ENCODE measurements at regions not wholly inside any gene's neighbourhood (a gene's known extent, or its start where the extent isn't known, plus 50 kb on each side); places are given as distances from the start of the nearest gene placed in this dataset.
"Not testable (repeated sequence)": the region's sequence is repeated elsewhere in the genome, so short reads cannot be mapped to it uniquely, and the experiment has no call there.

GRCh38 chr16:29355339-29356059 lies 51.0 kb downstream of the NPIPB11 start:
- DNase-seq, result not testable (repeated sequence)

- DNase-seq, result not testable (repeated sequence)
These were observed 52.1 kb downstream of the NPIPB11 start for GRCh38 chr16:29354449-29354848.

GRCh38 chr16:29352617-29352999 lies 53.9 kb downstream of the NPIPB11 start:
- not testable (repeated sequence) for DNase-seq

GRCh38 chr16:29351970-29352616 lies 54.4 kb downstream of the NPIPB11 start:
- DNase-seq, result not testable (repeated sequence)

GRCh38 chr16:29351271-29351969 lies 55.1 kb downstream of the NPIPB11 start:
- not testable (repeated sequence) for DNase-seq

GRCh38 chr16:29349966-29350365 lies 56.5 kb downstream of the NPIPB11 start:
- DNase-seq, result not testable (repeated sequence)

- not testable (repeated sequence) for DNase-seq
These were observed 57.8 kb downstream of the NPIPB11 start for GRCh38 chr16:29348748-29349147.

GRCh38 chr16:29348123-29348690 lies 58.3 kb downstream of the NPIPB11 start:
- DNase-seq, result not testable (repeated sequence)

GRCh38 chr16:29346796-29347580 lies 59.5 kb downstream of the NPIPB11 start:
- not testable (repeated sequence) for DNase-seq

GRCh38 chr16:29346203-29346602 lies 60.3 kb downstream of the NPIPB11 start:
- not testable (repeated sequence) for DNase-seq

- not testable (repeated sequence) for DNase-seq
These were observed 63.6 kb downstream of the NPIPB11 start for GRCh38 chr16:29342937-29343336.

GRCh38 chr16:29340779-29341438 lies 65.6 kb downstream of the NPIPB11 start:
- DNase-seq, result not testable (repeated sequence)

GRCh38 chr16:29340235-29340634 lies 66.3 kb downstream of the NPIPB11 start:
- not testable (repeated sequence) for DNase-seq

GRCh38 chr16:29338821-29339700 lies 67.5 kb downstream of the NPIPB11 start:
- not testable (repeated sequence) for DNase-seq

- not testable (repeated sequence) for DNase-seq
These were observed 69.1 kb downstream of the NPIPB11 start for GRCh38 chr16:29337385-29337901.

GRCh38 chr16:29335549-29335846 lies 71.0 kb downstream of the NPIPB11 start:
- DNase-seq, result not testable (repeated sequence)

GRCh38 chr16:29334776-29335548 lies 71.5 kb downstream of the NPIPB11 start:
- DNase-seq, result not testable (repeated sequence)

- DNase-seq, result not testable (repeated sequence)
These were observed 72.9 kb downstream of the NPIPB11 start for GRCh38 chr16:29333492-29334097.

GRCh38 chr16:29330623-29331022 lies 75.9 kb downstream of the NPIPB11 start:
- DNase-seq, result not testable (repeated sequence)

Data from activated CD4-positive, CD25-positive, alpha-beta regulatory T cell treated with anti-CD3 and anti-CD28 coated beads, Interleukin-2, amount 50 U/mL, for 72 hours (primary cell).